Hematopoietic multipotent progenitor cell treated with erythropoietin and hydrocortisone succinate and interleukin-3 and kit ligand, for 4 days (in vitro differentiated cells): ENCODE measurements at regions not wholly inside any gene's neighbourhood (a gene's known extent, or its start where the extent isn't known, plus 50 kb on each side); places are given as distances from the start of the nearest gene placed in this dataset.
"Not testable (repeated sequence)": the region's sequence is repeated elsewhere in the genome, so short reads cannot be mapped to it uniquely, and the experiment has no call there.

Experiments used
- DNase-seq: peaks from one replicate; pipeline ENCODE4 v3.0.0-alpha.2; 2015

DNA sequence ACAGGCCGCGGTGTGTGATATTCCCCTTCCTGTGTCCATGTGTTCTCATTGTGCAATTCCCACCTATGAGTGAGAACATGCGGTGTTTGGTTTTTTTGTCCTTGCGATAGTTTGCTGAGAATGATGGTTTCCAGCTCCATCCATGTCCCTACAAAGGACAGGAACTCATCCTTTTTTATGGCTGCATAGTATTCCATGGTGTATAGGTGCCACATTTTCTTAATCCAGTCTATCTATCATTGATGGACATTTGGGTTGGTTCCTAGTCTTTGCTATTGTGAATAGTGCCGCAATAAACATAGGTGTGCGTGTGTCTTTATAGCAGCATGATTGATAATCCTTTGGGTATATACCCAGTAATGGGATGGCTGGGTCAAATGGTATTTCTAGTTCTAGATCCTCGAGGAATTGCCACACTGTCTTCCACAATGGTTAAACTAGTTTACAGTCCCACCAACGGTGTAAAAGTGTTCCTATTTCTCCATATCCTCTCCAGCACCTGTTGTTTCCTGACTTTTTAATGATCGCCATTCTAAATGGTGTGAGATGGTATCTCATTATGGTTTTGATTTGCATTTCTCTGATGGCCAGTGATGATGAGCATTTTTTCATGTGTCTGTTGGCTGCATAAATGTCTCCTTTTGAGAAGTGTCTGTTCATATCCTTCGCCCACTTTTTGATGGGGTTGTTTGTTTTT is 125.1 kb downstream of the USP22 start:
- not testable (repeated sequence) for DNase-seq

DNA sequence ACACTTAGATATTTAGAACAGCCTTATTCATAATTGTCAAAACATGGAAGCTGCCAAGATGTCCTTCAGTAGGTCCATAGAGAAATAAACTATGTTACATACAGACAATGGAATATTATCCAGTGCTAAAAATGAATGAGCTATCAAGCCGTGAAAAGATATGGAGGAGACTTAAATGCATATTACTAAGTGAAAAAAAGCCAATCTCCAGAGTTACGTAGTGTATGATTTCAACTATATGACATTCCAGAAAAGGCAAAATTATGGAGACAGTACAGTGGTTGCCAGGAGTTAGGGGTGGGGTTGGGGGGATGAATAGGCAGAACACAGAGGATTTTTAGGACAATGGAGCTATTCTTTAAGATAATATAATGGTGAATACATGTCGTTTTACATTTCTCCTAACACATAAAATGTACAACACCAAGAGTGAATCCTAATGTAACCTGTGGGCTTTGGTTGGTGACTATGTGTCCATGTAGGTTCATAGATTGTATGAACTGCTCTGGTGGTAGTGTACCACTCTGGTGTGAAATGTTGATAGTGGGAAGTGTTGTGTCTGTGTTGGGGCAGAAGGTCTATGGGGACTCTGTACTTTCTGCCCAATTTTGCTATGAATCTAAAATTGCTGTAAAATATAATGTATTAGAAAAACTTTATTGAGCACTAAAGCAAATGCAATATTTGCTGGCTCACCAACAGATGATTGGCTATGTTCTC is 122.6 kb downstream of the USP22 start:
- no peak for DNase-seq

DNA sequence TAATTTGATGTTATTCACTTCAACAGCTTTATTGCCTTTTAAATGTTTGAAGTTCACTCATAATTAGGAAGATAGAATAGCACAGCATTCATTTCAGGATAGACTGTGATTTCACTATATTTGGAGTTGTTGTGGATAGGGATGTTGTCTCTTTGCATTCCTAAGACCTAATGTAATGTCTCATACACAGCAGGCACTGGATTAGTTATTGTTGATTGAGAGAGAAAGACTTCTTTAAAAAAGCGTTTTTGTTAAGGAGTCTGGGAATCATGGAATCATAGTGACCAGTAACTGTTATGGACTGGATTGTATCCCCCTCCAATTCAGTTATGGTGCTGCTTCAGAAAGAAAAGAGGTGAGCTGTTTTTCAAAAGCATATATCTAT is 122.0 kb downstream of the USP22 start:
- no peak for DNase-seq

DNA sequence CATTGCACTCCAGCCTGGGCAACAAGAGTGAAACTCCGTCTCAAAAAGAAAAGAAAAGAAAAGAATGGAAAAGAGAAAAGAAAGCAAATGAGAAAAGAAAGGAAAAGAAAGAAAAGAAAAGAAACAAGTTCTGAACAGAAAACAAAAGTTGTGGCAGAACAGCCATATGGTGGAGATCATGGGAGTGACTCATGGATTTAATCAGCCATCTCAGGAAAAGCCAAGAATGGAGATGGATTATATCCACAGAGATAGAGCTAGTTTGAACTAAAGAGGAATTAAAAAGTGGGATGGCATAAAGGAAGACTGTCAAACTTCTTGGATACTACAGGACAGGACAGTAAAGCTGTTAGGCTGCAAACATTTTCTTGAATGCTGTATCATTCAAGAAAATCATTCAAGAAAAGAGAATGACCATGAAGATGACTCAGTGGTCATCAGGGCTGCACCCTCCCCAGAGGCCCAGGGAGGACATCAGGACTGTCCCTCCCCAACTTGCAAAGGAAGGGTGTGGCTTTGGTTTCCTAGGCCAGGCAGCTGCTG is 120.6 kb downstream of the USP22 start:
- DNase-seq = no peak

DNA sequence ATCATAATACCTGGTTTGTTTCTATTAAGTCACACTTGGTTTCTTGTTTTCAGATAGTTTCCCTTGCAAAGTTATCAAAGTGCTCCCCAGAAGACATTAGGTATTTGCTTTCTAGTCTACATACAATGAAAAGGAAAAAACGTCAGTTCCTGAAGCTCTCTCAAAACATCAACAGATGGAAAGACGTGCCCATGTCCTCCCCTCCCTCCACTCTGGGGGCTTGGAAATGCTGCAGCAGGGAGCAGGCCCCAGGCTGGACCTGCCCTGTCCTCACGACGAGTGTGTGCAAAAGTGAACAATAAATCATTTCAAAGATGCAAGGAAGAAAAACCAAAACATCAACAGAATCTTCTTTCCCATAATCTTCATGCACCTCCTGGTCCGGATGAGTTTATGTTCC is 118.5 kb downstream of the USP22 start:
- no peak for DNase-seq

DNA sequence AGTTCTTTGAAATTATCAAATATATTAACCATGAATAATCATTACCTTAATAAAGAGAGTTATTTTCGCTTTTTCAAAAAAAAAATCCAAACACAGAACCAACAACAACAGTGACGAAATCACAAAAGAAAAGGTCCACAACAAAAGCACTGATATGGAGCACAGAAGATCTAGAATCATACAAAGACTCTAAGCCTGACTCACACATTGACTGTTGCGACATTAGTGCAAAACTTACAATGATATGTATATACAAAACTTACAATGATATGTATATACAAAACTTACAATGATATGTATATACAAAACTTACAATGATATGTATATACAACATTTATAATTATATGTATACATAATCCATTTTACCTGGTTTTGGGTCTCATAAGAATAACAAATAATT is 117.7 kb downstream of the USP22 start:
- no peak for DNase-seq

DNA sequence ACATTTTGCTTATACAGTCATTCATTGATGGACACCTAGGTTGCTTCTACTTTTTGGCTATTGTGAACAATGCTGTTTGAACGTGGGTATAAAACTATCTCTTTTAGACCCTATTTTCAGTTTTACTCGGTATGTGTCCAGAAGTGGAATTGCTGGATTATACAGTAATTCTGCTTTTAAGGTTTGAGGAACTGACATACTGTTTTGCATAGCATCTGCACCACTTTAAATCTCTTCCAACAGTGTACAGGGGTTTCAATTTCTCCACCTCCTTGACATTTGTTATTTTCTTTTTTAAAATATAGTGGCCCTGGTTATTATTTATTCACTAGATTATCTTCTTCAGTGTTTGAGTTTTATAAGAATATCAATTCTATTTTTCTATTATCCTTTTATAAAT is 116.9 kb downstream of the USP22 start:
- no peak for DNase-seq

DNA sequence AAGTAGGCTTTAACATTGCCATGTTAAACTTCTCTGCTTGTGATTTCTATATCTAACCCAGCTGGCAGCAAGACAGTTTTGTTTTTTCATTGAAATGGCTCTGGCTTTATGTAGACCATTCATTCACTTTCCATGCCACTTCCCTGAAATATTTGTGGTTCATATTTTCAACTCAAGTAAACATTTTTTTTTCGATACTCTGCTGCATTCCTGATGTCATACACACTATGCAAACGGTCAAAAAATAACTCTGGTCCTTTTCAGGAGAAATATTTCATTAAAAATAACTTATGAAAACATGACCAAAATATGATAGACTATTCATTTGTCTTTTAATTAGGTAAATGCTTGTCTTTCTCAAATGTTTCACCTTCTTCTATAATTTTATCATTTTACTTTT is 116.3 kb downstream of the USP22 start:
- no peak for DNase-seq

DNA sequence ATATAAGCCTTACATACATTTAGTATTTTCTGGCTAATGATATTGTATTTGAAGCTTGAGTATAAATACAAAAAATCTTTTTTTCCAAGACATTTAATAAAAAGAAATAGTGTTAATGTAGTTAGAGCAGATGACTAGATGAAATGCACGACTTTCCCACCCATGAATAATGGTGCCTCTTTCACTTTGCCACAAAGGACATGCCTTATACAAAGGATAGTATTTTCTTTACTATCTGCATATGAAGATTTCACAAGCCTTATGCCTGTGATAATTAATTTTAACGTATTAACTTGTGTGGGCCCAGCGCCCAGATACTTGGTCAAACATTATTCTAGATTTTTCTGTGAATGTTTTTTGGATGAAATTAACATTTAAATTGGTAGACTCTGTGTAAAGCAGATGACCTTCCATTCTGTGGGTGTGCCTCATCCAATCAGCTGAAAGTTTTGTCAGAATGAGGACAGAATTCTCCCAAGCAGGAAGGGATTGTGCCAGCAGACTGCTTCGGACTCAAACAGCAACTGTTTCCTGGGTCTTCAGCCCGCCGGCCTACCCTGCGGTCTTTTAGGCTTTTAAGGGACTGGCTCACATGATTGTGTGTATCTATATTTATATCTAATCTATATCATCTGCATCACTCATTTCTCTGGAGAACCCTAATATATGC is 115.4 kb downstream of the USP22 start:
- DNase-seq = no peak

DNA sequence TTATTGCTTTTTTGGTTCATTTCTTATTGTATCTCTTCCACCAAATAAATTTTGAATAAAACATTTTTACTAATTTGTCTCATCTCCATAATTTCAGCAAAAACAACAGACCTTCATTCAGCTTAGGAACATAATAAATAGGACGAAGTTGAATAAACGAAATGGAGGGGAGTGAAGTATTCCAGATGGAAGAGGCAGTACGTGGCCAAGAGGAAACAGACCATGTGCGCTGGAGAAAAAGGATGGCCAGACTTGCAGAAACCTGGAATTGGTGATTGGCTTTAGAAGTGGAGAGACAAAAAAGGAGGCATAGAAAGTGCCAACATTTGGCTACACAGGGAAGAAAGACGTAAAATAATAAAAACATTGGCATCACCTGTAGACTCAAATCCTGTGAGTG is 113.5 kb downstream of the USP22 start:
- DNase-seq = no peak

DNA sequence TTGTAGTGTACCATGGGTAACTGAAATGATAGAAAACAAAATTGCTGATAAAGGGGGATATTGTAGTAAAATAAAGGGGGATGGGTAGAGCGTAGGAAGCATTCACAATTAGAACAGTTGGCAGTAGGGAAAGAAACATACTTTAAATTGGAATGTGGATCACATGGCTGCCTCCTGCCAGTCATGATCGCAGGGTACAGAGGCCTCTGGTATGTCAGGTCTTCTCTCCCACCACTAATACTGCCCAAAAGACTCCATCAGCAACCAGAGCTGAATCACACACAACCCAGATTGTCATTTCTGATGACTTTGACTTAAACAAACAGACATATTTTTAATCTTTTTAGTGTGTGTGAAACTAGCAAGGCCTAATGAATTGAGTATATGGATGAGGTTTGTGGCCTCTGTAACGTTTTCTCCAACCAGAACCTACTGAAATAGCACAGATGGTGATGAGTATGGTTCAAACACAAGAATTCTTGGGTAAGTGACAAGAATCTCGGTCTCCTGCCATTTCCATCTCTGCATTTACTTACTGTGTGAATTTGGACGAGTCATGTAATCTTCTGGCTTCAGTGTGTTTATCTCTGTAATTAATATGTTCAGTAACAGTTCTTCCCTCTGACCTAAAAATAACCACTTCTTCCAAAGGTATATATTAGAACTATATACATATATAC is 112.6 kb downstream of the USP22 start:
- DNase-seq = no peak

DNA sequence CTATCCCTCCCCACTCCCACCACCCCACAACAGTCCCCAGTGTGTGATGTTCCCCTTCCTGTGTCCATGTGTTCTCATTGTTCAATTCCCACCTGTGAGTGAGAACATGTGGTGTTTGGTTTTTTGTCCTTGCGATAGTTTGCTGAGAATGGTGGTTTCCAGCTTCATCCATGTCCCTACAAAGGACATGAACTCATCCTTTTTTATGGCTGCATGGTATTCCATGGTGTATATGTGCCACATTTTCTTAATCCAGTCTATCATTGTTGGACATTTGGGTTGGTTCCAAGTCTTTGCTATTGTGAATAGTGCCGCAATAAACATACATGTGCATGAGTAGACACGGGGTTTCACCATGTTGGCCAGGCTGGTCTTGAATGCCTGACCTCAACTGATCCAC is 109.8 kb downstream of the USP22 start:
- not testable (repeated sequence) for DNase-seq

DNA sequence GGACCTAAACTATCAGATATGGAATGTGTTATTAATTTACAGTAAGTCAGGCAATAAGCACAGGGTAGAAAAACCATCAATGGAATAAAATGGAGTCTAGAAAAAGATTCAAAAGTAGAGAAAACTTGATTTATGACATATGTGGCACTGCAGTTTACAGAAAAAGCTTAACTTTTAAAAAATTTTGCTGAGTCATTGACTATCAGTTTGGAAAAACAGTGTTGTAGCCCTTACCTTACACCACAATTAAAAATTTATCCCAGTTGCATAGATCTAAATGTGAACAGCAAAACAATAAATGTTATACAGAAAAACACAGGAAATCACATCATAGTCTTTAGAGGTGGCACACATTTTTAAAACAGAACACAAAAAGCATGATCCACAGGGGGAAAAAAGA is 108.5 kb downstream of the USP22 start:
- peak; percentile 27 for DNase-seq

DNA sequence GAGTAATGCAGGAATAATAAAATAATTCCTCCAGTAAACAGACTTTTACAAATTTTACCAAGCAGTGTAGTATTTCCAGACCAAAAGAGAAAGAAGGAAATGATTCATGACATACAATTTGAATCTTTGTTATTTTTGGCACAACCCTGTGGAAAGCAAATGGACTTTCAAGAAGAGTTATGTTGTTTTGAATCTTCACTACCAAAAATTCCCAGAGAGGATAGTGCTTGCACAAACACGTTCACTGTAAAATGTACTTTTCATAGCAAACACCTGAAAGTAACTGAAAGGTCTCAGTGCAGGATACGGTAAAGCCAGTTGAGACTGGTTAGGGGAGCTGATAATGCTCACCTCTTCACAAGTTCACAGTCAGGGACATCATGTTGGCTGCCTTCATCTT is 107.1 kb downstream of the USP22 start:
- no peak for DNase-seq

DNA sequence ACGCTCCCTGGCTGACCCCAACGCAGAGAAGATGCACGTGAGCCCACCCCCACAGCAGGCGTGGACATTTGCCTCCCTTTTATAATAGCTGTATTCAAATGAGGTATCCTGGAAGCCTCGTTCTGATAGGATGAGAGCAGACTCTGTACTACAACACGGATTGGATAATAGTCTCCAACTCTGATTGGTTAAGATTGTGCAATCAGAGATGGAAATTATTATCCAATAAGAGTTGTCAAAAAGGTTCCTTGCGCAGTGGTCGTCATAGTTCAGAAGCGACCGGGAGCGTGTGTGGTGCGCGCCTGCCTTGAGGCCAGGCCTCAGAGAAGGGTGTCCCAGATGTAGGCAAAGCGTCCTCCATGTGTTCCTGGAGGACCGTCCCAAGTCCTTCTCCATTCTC is 104.6 kb downstream of the USP22 start:
- DNase-seq = no peak

DNA sequence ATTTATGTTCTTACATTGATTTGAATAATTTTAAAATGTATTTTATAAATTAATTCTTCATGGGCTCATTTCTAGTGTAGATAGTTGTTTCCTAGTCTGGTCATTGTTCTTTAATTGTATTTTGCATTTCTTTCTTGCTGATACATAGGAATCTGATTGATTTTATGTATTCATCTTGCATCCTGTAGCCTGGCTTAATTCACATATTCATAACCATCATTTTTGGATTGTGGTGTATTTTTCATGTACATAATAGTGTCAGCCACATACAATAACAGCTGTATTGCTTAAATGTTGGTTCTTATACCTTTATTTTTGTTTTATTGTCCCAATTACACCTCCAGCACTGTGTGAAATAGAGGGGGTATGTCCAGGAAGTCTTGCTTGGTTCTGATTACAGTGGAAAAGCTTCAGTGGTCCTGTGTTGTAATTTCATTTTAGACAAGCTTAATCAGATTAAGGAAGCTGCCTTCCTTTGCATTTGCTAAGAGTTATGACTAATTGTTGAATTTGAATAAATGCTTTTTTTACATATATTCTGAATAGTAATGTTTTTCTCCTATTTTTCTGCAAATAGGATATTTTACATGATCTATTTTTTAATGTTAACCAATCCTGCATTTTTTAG is 103.7 kb downstream of the USP22 start:
- peak; percentile 52 for DNase-seq

DNA sequence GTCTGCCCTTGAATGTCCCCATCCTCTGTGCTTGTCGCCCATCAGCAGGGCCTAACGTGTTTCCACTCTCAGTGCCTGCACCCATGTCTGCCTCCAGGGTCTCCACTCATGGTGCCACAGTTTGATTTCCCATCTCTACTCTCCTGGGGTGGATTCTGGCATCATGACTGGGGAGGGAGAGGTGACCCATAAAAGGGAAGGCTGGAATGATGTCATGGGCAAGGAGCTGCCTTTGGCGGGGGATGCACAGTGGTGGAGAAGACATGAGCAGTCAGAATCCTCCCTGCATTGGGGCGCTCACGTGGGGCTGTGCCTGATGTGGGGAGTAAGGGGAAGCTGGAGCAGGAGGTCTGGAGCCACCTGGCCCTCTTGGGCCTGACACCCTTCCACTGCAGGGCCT is 100.9 kb downstream of the USP22 start:
- DNase-seq = no peak

DNA sequence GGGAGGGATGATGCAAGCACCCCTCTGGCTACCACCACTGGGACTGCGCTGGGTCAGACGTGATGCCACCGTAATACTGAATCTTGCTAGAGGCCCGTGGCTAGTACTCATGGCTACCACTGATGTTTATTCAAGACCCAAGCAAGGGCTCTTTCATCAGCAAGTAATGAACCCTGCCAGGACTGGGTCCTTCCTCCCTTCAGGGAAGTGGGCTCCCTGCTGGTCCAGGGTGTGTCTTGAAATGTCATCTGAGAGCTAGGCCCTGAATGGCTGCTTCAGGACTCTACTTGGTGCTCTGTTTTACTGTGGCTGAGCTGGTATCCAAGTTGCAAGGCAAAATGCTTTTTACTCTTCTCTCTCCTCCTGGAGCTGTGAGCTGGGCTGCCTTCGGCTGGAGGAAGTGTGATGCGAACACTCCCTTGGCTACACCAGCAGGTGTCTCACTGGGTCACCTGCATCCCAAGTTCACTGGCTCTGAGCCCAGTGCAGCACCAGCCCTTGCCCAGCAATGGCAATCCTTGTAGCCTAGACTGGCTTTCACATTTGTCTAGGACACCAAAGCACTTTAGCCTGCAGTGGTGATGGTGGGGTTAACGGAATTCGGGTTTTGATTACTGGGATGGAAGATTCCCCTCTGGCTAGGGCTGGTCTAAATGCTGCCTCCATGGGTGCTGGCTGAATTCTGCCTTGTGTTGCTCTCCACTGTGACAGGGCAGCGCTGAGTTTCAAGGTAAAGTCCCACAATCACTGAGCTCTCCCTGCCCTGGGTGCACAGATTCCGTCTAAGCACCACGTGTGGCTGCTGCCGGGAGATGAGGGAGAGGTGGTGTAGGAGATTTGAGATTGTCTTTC is 98.6 kb downstream of the USP22 start:
- DNase-seq = peak; percentile 22

DNA sequence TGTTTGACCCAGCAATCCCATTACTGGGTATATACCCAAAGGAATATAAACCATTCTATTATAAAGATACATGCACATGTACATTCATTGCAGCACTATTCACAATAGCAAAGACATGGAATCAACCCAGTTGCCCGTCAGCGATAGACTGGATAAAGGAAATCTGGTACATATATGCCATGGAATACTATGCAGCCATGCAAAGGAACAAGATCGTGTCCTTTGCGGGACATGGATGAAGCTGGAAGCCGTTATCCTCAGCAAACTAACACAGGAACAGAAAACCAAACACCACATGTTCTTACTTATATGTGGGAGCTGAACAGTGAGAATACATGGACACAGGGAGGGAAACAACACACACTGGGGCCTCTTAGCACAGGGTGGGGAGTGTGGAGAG is 95.1 kb downstream of the USP22 start:
- not testable (repeated sequence) for DNase-seq

DNA sequence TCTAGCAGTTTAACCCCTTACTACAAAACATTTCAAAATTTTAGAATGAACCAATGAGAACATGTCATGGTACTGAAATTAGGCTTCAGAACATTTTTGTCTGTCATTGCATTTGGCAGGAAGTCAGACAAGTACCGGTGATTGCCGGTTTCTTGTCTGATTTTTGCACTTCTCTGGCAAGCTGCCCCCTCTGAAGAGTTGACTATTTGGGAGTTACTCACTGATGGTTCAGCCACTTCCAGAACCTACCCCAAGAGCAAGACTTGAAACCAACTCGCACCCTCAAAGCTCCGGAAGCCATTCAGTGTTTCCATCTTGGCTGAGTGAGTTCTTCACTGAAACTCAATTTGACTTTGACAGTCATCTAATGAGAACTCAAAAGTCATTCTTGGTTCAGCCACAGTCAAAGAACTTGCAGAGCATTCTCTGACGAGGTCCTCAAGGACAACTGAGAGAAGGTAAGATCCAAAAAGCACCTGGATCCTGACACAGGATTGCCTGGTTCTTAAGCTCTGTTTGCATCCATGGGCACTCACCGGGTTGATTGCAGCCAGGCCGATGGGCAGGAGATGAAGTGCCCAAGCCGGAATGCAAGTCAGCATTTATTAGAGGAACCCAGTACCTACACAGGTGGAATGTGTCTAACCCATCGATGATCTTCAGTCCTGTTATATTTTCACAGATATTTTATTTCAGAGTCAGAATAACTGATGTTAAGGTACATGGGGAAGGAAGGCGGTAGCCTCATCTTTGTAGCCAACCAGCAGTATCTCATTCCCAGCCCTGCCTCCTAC is 93.6 kb downstream of the USP22 start:
- peak; percentile 37 for DNase-seq
